GM12872 (cell line): ENCODE measurements at regions not wholly inside any gene's neighbourhood (a gene's known extent, or its start where the extent isn't known, plus 50 kb on each side); places are given as distances from the start of the nearest gene placed in this dataset.

Experiments
- CTCF ChIP-seq: IDR thresholded peaks from 3 replicates; pipeline ENCODE4 v1.5.1; 2011; ENCODE audit warnings: low read depth, mild to moderate bottlenecking, low read length, moderate library complexity; ENCODE audit not compliant: insufficient read depth

- no peak for TF ChIP-seq CTCF
Observed at GRCh38 chr11:134944131-134944530, 532.1 kb upstream of the B3GAT1 start.

DNA sequence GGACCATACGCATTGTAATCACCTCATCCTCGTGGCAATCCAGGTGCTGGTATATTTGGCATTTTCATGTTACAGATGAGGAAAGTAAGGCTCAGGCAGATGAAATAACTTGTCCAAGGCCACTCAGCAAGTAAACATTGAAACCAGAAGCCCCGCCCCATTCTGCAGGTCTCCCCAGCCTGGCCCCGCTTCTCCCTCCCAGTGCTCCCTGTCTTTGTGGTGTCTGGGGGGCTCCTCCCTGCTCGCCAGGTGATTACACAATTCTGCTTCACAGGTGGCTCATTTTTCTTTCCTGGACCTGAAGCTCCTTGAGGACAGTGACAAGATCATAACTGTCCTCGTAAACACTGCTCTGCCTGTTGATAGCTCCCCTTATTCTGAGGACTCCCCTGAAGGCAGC is 531.5 kb upstream of the B3GAT1 start:
- TF ChIP-seq CTCF: no peak

- TF ChIP-seq CTCF: no peak
Observed at GRCh38 chr11:134942681-134943080, 530.6 kb upstream of the B3GAT1 start.

- no peak for TF ChIP-seq CTCF
Observed at GRCh38 chr11:134941326-134941725, 529.3 kb upstream of the B3GAT1 start.

DNA sequence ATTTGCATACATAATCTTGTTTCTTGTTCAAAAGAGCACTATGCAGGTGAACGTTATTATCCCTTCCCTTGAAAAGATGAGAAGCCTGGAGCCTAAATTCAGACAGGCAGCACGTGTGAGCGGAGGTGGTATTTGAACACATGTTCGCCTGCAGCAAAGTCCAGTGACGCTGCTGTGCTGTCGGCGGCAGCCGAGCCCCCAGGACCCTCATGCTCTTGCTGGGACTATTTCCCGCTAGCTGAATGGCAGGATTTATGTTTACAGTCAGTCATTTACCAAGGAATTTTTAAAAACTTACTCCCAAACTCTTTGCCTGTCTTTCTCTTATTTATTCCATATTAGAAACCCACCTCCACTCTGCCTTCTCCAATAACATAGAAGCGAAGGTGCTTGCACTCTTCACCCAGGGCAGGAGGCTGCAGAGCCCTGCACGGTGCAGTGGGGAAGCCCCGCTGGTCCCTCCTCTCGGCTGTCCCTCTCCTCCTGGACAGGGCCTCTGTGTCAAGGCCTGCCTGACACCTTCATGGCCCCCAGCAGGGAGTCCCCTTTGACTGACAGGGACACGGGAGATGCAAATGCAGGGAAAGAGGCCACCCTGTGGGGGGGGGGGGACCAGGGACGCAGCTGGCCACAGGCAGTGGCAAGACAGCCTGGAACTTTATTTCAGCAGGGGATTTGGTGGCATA is 528.5 kb upstream of the B3GAT1 start:
- no peak for TF ChIP-seq CTCF

DNA sequence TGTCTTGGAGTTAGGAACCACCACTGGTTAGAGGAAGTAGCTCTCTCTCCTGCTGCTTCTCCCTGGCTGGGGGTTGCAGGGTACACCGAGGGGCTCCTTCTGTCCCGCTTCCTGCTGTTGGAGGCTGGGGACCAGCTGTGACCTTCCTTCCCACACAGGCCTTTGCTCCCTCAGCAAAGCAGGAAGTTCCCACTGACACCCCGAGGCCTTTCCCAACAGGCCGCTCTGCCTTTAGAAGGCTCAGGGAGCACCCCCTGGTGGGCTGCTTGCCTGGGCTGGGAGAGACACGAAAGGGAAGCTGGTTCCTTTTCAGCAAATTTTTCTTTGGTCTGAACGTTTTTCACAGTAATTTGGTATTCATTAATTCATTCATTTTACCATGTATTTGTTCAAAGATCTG is 527.9 kb upstream of the B3GAT1 start:
- TF ChIP-seq CTCF: no peak

GRCh38 chr11:134939031-134939430 is 527.0 kb upstream of the B3GAT1 start:
- no peak for TF ChIP-seq CTCF
